ENCODE measurements at regions not wholly inside any gene's neighbourhood (a gene's known extent, or its start where the extent isn't known, plus 50 kb on each side); places are given as distances from the start of the nearest gene placed in this dataset.

DNA sequence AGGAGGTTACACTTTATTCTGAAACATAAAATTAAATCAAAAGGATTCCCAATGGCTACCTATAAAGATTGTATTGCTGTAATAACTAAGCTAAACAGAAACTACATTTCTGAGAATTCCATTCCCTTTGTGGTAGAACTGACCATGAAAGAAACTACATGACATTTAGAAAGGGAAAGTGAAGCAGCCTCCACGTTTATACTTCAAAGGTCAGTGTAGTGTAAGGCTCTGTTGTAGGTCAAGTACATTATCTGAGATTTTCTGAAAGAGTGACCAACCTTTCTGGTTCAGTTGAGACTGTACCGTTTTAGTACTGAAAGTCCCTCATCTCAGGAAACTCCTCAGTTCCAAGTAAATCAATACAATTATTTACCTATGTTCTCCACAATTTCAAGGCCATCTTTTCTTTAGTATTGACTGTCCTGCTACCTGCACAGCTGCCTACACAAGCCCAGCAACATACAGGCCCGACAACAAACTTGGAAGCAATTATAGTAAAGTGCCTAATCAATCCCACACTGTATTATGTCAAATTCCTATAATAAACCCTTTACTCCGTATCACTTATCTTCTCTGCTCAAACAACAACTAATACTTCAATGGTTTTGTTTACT is 343.0 kb downstream of the PLOD2 start:
- Mint-ChIP-seq H3K27ac (no peak overlapping the region), H3K36me3 (ENCODE audit: low read depth) (peaks cover 11% of the 10 kb centered on the region), H3K27me3 (ENCODE audit: insufficient read depth, low read depth, poor library complexity) (no peaks in the 10 kb centered on the region), H3K4me1 (peaks cover 11% of the 10 kb centered on the region), H3K9me3 (peaks cover 7% of the 10 kb centered on the region; the same call in 2 of the 3 replicates), H3K4me3 (no peak overlapping the region)
- Histone ChIP-seq H3K27ac (ENCODE audit: low read depth) (no peak overlapping the region), H3K79me2 (replicated peaks; ENCODE audit: insufficient read depth) (no peaks in the 10 kb centered on the region), H4K20me1 (replicated peaks; ENCODE audit: insufficient read depth) (no peaks in the 10 kb centered on the region), H3K27me3 (ENCODE audit: insufficient read depth) (no peaks in the 10 kb centered on the region), H3K4me3 (no peak overlapping the region), H3K9me2 (ENCODE audit: insufficient read depth) (no peaks in the 10 kb centered on the region), H3K4me1 (ENCODE audit: insufficient read depth) (peaks cover 14% of the 10 kb centered on the region; the same call in 1 of the 2 replicates), H3K36me3 (ENCODE audit: insufficient read depth) (no peaks in the 10 kb centered on the region), H3F3A (replicated peaks; ENCODE audit: low read depth) (no peaks in the 10 kb centered on the region), H2AFZ (0 out of 2 replicates have a peak overlapping the region, but pooled peaks have one; percentile 6), H3K4me2 (no peak overlapping the region)
- DNase-seq (ENCODE audit: low spot score) (no peak), ATAC-seq (no peak)
- TF ChIP-seq CREB1 (CRISPR knock-in tag; IDR thresholded peaks at IDR 0.05; ENCODE audit: low read depth), result no peak
- no peak for TF ChIP-seq NANOG (IDR thresholded peaks at IDR 0.05; ENCODE audit: borderline replicate concordance)
- TF ChIP-seq JUNB (IDR thresholded peaks at IDR 0.05; ENCODE audit: unreplicated experiment), result no peak
- no peak for TF ChIP-seq EZH2 (IDR thresholded peaks at IDR 0.05; ENCODE audit: low read depth, unreplicated experiment)
- TF ChIP-seq, protein P1, sequence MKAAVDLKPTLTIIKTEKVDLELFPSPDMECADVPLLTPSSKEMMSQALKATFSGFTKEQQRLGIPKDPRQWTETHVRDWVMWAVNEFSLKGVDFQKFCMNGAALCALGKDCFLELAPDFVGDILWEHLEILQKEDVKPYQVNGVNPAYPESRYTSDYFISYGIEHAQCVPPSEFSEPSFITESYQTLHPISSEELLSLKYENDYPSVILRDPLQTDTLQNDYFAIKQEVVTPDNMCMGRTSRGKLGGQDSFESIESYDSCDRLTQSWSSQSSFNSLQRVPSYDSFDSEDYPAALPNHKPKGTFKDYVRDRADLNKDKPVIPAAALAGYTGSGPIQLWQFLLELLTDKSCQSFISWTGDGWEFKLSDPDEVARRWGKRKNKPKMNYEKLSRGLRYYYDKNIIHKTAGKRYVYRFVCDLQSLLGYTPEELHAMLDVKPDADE (IDR thresholded peaks at IDR 0.05), result no peak
- TF ChIP-seq, protein P2, sequence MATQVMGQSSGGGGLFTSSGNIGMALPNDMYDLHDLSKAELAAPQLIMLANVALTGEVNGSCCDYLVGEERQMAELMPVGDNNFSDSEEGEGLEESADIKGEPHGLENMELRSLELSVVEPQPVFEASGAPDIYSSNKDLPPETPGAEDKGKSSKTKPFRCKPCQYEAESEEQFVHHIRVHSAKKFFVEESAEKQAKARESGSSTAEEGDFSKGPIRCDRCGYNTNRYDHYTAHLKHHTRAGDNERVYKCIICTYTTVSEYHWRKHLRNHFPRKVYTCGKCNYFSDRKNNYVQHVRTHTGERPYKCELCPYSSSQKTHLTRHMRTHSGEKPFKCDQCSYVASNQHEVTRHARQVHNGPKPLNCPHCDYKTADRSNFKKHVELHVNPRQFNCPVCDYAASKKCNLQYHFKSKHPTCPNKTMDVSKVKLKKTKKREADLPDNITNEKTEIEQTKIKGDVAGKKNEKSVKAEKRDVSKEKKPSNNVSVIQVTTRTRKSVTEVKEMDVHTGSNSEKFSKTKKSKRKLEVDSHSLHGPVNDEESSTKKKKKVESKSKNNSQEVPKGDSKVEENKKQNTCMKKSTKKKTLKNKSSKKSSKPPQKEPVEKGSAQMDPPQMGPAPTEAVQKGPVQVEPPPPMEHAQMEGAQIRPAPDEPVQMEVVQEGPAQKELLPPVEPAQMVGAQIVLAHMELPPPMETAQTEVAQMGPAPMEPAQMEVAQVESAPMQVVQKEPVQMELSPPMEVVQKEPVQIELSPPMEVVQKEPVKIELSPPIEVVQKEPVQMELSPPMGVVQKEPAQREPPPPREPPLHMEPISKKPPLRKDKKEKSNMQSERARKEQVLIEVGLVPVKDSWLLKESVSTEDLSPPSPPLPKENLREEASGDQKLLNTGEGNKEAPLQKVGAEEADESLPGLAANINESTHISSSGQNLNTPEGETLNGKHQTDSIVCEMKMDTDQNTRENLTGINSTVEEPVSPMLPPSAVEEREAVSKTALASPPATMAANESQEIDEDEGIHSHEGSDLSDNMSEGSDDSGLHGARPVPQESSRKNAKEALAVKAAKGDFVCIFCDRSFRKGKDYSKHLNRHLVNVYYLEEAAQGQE (IDR thresholded peaks at IDR 0.05; ENCODE audit: unreplicated experiment), result no peak

- Mint-ChIP-seq H3K4me1 (peaks cover 11% of the 10 kb centered on the region), H3K36me3 (ENCODE audit: low read depth) (peaks cover 19% of the 10 kb centered on the region; the same call in 2 of the 3 replicates), H3K27me3 (ENCODE audit: insufficient read depth, low read depth, poor library complexity) (no peaks in the 10 kb centered on the region), H3K27ac (no peak overlapping the region), H3K9me3 (peaks cover 17% of the 10 kb centered on the region), H3K4me3 (no peak overlapping the region)
- Histone ChIP-seq H3K4me2 (no peak overlapping the region), H3K9me2 (ENCODE audit: insufficient read depth) (0 out of 2 replicates have a peak, but pooled peaks cover 3% of the 10 kb centered on the region), H3K36me3 (ENCODE audit: insufficient read depth) (no peaks in the 10 kb centered on the region), H3K27me3 (ENCODE audit: insufficient read depth) (no peaks in the 10 kb centered on the region), H3K79me2 (replicated peaks; ENCODE audit: insufficient read depth) (no peaks in the 10 kb centered on the region), H4K20me1 (replicated peaks; ENCODE audit: insufficient read depth) (no peaks in the 10 kb centered on the region), H3K4me3 (no peak overlapping the region), H2AFZ (no peak overlapping the region), H3K4me1 (ENCODE audit: insufficient read depth) (peaks cover 9% of the 10 kb centered on the region; the same call in 1 of the 2 replicates), H3F3A (replicated peaks; ENCODE audit: low read depth) (no peaks in the 10 kb centered on the region), H3K27ac (ENCODE audit: low read depth) (no peak overlapping the region)
- DNase-seq (ENCODE audit: low spot score), result no peak
- no peak for ATAC-seq
- TF ChIP-seq NANOG (IDR thresholded peaks at IDR 0.05; ENCODE audit: borderline replicate concordance) (no peak), ZNF331 (CRISPR knock-in tag; IDR thresholded peaks at IDR 0.05; ENCODE audit: low read depth) (no peak), ZNF114 (CRISPR knock-in tag; IDR thresholded peaks at IDR 0.05) (no peak), EZH2phosphoT487 (IDR thresholded peaks at IDR 0.05; ENCODE audit: unreplicated experiment) (no peak), POLR2AphosphoS5 (IDR thresholded peaks at IDR 0.05; ENCODE audit: low read depth) (no peak), STAT1 (IDR thresholded peaks at IDR 0.05; ENCODE audit: unreplicated experiment) (no peak), EZH2 (IDR thresholded peaks at IDR 0.05; ENCODE audit: low read depth, unreplicated experiment) (no peak), JUNB (IDR thresholded peaks at IDR 0.05; ENCODE audit: unreplicated experiment) (no peak)
- TF ChIP-seq, protein P1 (IDR thresholded peaks at IDR 0.05), result no peak
- TF ChIP-seq, protein P2 (IDR thresholded peaks at IDR 0.05; ENCODE audit: unreplicated experiment), result no peak
These were observed 340.8 kb downstream of the PLOD2 start for GRCh38 chr3:145820170-145820569.
